ENCODE measurements at regions not wholly inside any gene's neighbourhood (a gene's known extent, or its start where the extent isn't known, plus 50 kb on each side); places are given as distances from the start of the nearest gene placed in this dataset.

- TF ChIP-seq CTCF (IDR thresholded peaks at IDR 0.05; ENCODE audit: low read depth, low read length, poor library complexity, severe bottlenecking), result no peak
- TF ChIP-seq EZH2phosphoT487 (IDR thresholded peaks at IDR 0.05; ENCODE audit: borderline replicate concordance, low read length), result no peak
Observed at GRCh38 chr5:100306000-100306399, 229.2 kb upstream of the FAM174A start.
